ENCODE measurements at regions not wholly inside any gene's neighbourhood (a gene's known extent, or its start where the extent isn't known, plus 50 kb on each side); places are given as distances from the start of the nearest gene placed in this dataset.

- TF ChIP-seq POLR2A (IDR thresholded peaks at IDR 0.05) (no peak), CTCF (IDR thresholded peaks at IDR 0.05) (peak in 1 of 3 donors; percentile 20)
These were observed 343.5 kb downstream of the RAPGEF2 start for GRCh38 chr4:159446266-159446976.

Data from lower leg skin (tissue), 3 donors.